K562 (cell line): ENCODE measurements at regions not wholly inside any gene's neighbourhood (a gene's known extent, or its start where the extent isn't known, plus 50 kb on each side); places are given as distances from the start of the nearest gene placed in this dataset.

ENCODE experiments used
- ATAC-seq: fragments of 200-7000 bp; cut with Tn5 transposase; 3 replicates; pipeline ENCODE4 v1.9.1; 2020; ENCODE audit warnings: moderate library complexity
- BruUV-seq: library from RNA; stranded (reverse); fragments of 400-500 nt; replicated peaks from 2 replicates; lab custom pipeline; 2021; lab: Mats Ljungman, UMichigan
- CTCF ChIA-PET: fragments of 300-600 bp; formaldehyde crosslinking; extraction: SDS; loops from one replicate; lab custom pipeline; 2021; ENCODE audit warnings: low intra/inter-chr PET ratio; lab: Yijun Ruan, JAX
- POLR2A ChIA-PET: fragments of 300-600, 350-650 bp; sonication (Branson Sonifier 250); formaldehyde crosslinking; extraction: SDS; loops from one replicate; lab custom pipeline; 2021; ENCODE audit warnings: antibody characterized with exemption, inconsistent platforms; lab: Yijun Ruan, JAX
- DNase-seq, 4 experiments: peaks; one replicate each; pipeline versions ENCODE4 v3.0.0 to v3.0.0-alpha.2; 2011 to 2018; ENCODE audit warnings: low spot score in 3 of 4, mixed read lengths in 3 of 4; ENCODE audit errors: extremely low read depth in 1 of 4
- FAIRE-seq: peaks from 2 replicates; lab custom pipeline; 2011; peaks lifted over from hg19 to GRCh38; lab: Jason Lieb, UNC
- H2AFZ ChIP-seq: 2 replicates; pipeline ENCODE4 v1.6.0; 2011; ENCODE audit warnings: low read depth, low read length, control low read depth, inconsistent platforms
- H3K27ac ChIP-seq: fragments of 200-600 bp; 3 replicates; pipeline ENCODE4 v1.8.0; 2011; ENCODE audit warnings: low read depth, mild to moderate bottlenecking, control low read depth, inconsistent platforms, low read length, moderate library complexity, mixed read lengths; ENCODE audit errors: extremely low read depth
- H3K27me3 ChIP-seq, 2 experiments: fragments of 300-600 bp in 1 of 2; 2 replicates in 1 of 2; 3 replicates in 1 of 2; pipeline versions ENCODE4 v1.6.0 to v1.8.0; 2011; ENCODE audit warnings: inconsistent platforms in 2 of 2, low read length in 2 of 2, mild to moderate bottlenecking in 1 of 2, mixed read lengths in 1 of 2, moderate library complexity in 1 of 2; ENCODE audit not compliant: control insufficient read depth in 2 of 2, insufficient read depth in 2 of 2
- H3K36me3 ChIP-seq: fragments of 300-600 bp; 3 replicates; pipeline ENCODE4 v1.8.0; 2011; ENCODE audit warnings: mild to moderate bottlenecking, low read length, inconsistent platforms; ENCODE audit not compliant: control insufficient read depth, insufficient read depth
- H3K4me1 ChIP-seq, 2 experiments: fragments of 200-600 bp in 1 of 2; replicated peaks in 1 of 2; 2 replicates in 1 of 2; 3 replicates in 1 of 2; pipeline versions ENCODE4 v1.5.1 to v1.8.0; 2011; ENCODE audit warnings: inconsistent platforms in 2 of 2, low read length in 2 of 2, mild to moderate bottlenecking in 1 of 2, mixed read lengths in 1 of 2, moderate library complexity in 1 of 2; ENCODE audit not compliant: control insufficient read depth in 2 of 2, insufficient read depth in 2 of 2
- H3K4me2 ChIP-seq: 2 replicates; pipeline ENCODE4 v1.6.1; 2011; ENCODE audit warnings: low read length, control low read depth, inconsistent platforms, mixed read lengths; ENCODE audit not compliant: insufficient read depth
- H3K4me3 ChIP-seq: fragments of 200-600 bp; sonication (generic), shearing (Covaris generic); 2 replicates; pipeline ENCODE4 v1.5.1; 2016; ENCODE audit warnings: control low read depth, inconsistent platforms
- H3K79me2 ChIP-seq: fragments of 200-600 bp; 3 replicates; pipeline ENCODE4 v1.8.0; 2011; ENCODE audit warnings: low read length, inconsistent platforms; ENCODE audit not compliant: control insufficient read depth, insufficient read depth
- H3K9ac ChIP-seq, 2 experiments: 2 replicates each; pipeline versions ENCODE4 v1.6.0 to v1.6.1; 2011; ENCODE audit warnings: low read depth in 2 of 2, low read length in 2 of 2, control low read depth in 1 of 2, inconsistent platforms in 1 of 2, mild to moderate bottlenecking in 1 of 2, mixed read lengths in 1 of 2; ENCODE audit not compliant: insufficient read depth in 1 of 2
- H3K9me1 ChIP-seq: one replicate; pipeline ENCODE4 v1.6.0; 2011; ENCODE audit warnings: inconsistent platforms, mild to moderate bottlenecking, low read length, moderate library complexity; ENCODE audit not compliant: control insufficient read depth, insufficient read depth
- H3K9me3 ChIP-seq: replicated peaks from 2 replicates; pipeline ENCODE4 v1.5.1; 2011; ENCODE audit warnings: low read depth, low read length, inconsistent platforms; ENCODE audit not compliant: control insufficient read depth, insufficient read depth
- H4K20me1 ChIP-seq: replicated peaks from 2 replicates; pipeline ENCODE4 v1.6.1; 2011; ENCODE audit warnings: low read length, inconsistent platforms, mixed read lengths; ENCODE audit not compliant: control insufficient read depth, insufficient read depth
- BRF1 ChIP-seq: IDR thresholded peaks from 3 replicates; pipeline ENCODE4 v1.6.1; 2011; ENCODE audit warnings: borderline replicate concordance, mild to moderate bottlenecking; ENCODE audit not compliant: insufficient read length; ENCODE audit errors: extremely low read depth
- CEBPG ChIP-seq, 3 experiments: fragments of 200-800 bp in 1 of 3; sonication (Bioruptor generic) in 1 of 3; sonication (generic) in 1 of 3; formaldehyde crosslinking in 1 of 3; IDR thresholded peaks in 2 of 3; conservative IDR thresholded peaks in 1 of 3; 2 replicates each; pipeline versions ENCODE4 v1.6.1 to v1.8.0; 2016 to 2022; ENCODE audit warnings: missing compliant biosample characterization in 2 of 3, missing genetic modification characterization in 2 of 3, mild to moderate bottlenecking in 1 of 3, missing genetic modification reagents in 1 of 3
- KLF6 ChIP-seq: fragments of 250-450 bp; sonication (Bioruptor Pico); IDR thresholded peaks from 2 replicates; pipeline ENCODE4 v1.4.0; 2020; ENCODE audit warnings: mild to moderate bottlenecking, moderate library complexity, borderline replicate concordance
- NR3C1 ChIP-seq: sonication (generic); formaldehyde crosslinking; IDR thresholded peaks from 2 replicates; pipeline ENCODE4 v1.8.1; 2022; ENCODE audit warnings: missing genetic modification reagents
- POLR2AphosphoS2 ChIP-seq: IDR thresholded peaks from 2 replicates; pipeline ENCODE4 v1.6.1; 2012; ENCODE audit warnings: low read length, improper control_type of control experiment
- RAD51 ChIP-seq: fragments of 450-650 bp; IDR thresholded peaks from 2 replicates; pipeline ENCODE4 v1.7.1; 2016; ENCODE audit warnings: low read depth, mild to moderate bottlenecking, borderline replicate concordance
- SRSF3 ChIP-seq: fragments of 200-400 bp; formaldehyde crosslinking; IDR thresholded peaks from 2 replicates; pipeline ENCODE4 v1.6.1; 2016; ENCODE audit warnings: mild to moderate bottlenecking, low read length, moderate library complexity; ENCODE audit not compliant: insufficient read depth
- ZKSCAN1 ChIP-seq: fragments of 150-350 bp; IDR thresholded peaks from 2 replicates; pipeline ENCODE4 v1.6.1; 2016; ENCODE audit warnings: low read depth, low read length
- ZNF41 ChIP-seq: fragments of 250-450 bp; sonication (Bioruptor Pico); conservative IDR thresholded peaks from 2 replicates; pipeline ENCODE4 v1.4.0; 2020; ENCODE audit warnings: mild to moderate bottlenecking
- ZNF445 ChIP-seq: fragments of 250-450 bp; sonication (Bioruptor Pico); IDR thresholded peaks from 2 replicates; pipeline ENCODE4 v1.4.0; 2020; ENCODE audit warnings: low read depth, mild to moderate bottlenecking, moderate library complexity
- WGBS: fragments of 100-300 bp; shearing (Covaris generic); methylation state at CpG from one replicate; pipeline ENCODE4 v1.1.6; 2016; ENCODE audit warnings: low coverage, mixed read lengths; ENCODE audit not compliant: insufficient coverage; ENCODE audit errors: missing lambda C conversion rate; 5-methylcytosine and 5-hydroxymethylcytosine counted together
- in situ Hi-C: fragments of 300-500 bp; cut with MboI; formaldehyde crosslinking; loops from 4 replicates; pipeline ENCODE4 v1.15.0; 2018; ENCODE audit warnings: inconsistent platforms, mixed read lengths
- intact Hi-C: fragments of 100-400 bp; cut with micrococcal nuclease; formaldehyde crosslinking; loops from 2 replicates; pipeline ENCODE4 v1.14.2; 2022
- TF ChIP-seq, protein P1 (sequence below): sonication (generic); formaldehyde crosslinking; IDR thresholded peaks from 2 replicates; pipeline ENCODE4 v1.8.0; 2022; ENCODE audit warnings: mild to moderate bottlenecking, missing genetic modification reagents
- TF ChIP-seq, protein P2 (sequence below): fragments of 250-450 bp; sonication (Bioruptor Pico); IDR thresholded peaks from 2 replicates; pipeline ENCODE4 v1.5.0; 2020; ENCODE audit warnings: mild to moderate bottlenecking, borderline replicate concordance

DNA sequence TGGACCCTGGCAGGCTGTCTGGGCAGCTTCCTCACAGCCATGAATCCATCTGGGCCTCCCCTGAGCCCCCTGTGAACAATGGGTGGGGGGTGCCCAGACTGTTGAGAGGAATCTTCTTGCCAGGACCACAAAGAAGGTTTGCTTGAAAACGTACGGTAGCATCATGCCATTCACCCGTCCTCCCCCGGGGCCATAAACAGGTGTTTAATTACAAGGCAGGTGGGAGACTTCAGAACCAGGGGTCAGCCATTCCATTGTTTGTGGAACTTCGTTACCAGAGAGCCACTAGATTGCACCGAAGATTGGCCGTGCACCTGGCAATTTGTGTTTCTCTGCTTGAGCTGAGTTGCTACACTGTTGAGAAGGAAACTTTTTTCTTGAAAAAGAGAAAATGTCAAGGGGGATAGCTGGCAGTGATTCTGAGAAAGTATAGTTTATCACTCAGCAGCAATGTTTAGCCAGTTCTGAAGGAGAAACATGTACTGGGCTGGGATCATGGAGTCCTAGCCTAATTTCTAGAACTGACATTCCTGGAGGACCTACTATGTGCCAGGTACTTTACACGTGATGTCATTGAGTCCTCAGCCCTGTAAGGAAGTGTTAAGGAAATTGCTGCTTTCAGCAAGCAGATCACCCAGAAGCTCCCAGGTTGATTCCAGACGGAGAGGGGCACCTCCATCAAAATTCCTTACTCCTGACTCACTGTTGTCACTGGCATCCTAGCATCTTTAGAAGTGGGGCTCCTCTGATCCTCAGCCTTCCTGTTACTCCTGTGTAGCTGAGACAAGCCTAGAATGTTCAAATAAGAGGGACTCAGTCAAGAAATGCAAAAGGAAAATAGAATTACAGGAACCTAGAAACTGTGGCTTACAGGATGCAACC is 103.8 kb upstream of the UBE2E1 start:
- no peak for FAIRE-seq
- no peaks in the 10 kb centered on the region for H3K79me2 ChIP-seq
- no peaks in the 10 kb centered on the region for H3K36me3 ChIP-seq
- ChIA-PET POLR2A (interaction anchor here (0.6 to 0.8 kb wide), 2 partner anchors 322 to 736 kb away, joined by 3 read pairs; no protein-coding TSS in a partner anchor), CTCF (no interaction called here)
- no peak overlapping the region for H3K4me3 ChIP-seq
- TF ChIP-seq, protein P1, sequence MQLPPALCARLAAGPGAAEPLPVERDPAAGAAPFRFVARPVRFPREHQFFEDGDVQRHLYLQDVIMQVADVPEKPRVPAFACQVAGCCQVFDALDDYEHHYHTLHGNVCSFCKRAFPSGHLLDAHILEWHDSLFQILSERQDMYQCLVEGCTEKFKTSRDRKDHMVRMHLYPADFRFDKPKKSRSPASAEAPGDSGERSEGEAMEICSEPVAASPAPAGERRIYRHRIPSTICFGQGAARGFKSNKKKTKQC (CRISPR knock-in tag): no peak
- TF ChIP-seq SRSF3: no peak
- peak; percentile 78 for TF ChIP-seq ZKSCAN1
- H3K27me3 ChIP-seq: peaks cover 0 to 8% of the 10 kb centered on the region in 2 experiments; a peak in 2 of 5 replicates
- no peak overlapping the region for H3K4me2 ChIP-seq
- no peaks in the 10 kb centered on the region for H3K4me1 ChIP-seq
- intact Hi-C loops (no loop called here), in situ Hi-C loops (no loop called here)
- no peak for ATAC-seq
- H3K27ac ChIP-seq: no peak overlapping the region
- no peaks in the 10 kb centered on the region for H3K9me3 ChIP-seq
- H2AFZ ChIP-seq: no peak overlapping the region
- WGBS: 0% methylated on average over 9 of the region's 9 CpGs
- H3K9ac ChIP-seq: no peak overlapping the region
- no peak for DNase-seq
- no TSS peak for BruUV-seq
- H4K20me1 ChIP-seq: no peaks in the 10 kb centered on the region; the same call in 1 of the 2 replicates
- H3K9me1 ChIP-seq: no peaks in the 10 kb centered on the region

DNA sequence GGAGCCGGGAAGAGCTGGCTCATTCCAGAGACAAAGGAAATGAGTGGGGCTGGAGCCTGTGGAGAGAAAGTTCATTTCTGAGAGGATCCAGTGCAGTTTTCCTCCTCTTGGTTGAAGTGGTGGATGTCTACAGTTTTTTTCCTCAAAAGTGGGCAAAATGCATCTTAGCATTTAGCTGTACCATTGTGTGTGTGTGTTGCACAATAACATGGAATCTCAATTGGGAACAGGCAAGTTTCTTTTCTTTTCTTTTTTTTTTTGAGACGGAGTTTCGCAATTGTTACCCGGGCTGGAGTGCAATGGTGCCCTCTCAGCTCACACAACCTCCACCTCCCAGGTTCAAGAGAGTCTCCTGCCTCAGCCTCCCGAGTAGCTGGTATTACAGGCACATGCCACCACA is 101.5 kb upstream of the UBE2E1 start:
- no peaks in the 10 kb centered on the region; the same call in 1 of the 2 replicates for H4K20me1 ChIP-seq
- no peak overlapping the region for H3K9ac ChIP-seq
- no peak overlapping the region for H3K4me2 ChIP-seq
- no peak for DNase-seq
- H2AFZ ChIP-seq: no peak overlapping the region
- intact Hi-C loops (no loop called here), in situ Hi-C loops (no loop called here)
- 0% methylated on average over 4 of the region's 5 CpGs for WGBS
- no peak for ATAC-seq
- no TSS peak for BruUV-seq
- H3K9me1 ChIP-seq: no peaks in the 10 kb centered on the region
- H3K79me2 ChIP-seq: no peaks in the 10 kb centered on the region
- no peak overlapping the region for H3K27ac ChIP-seq
- peaks cover 3 to 4% of the 10 kb centered on the region in 2 experiments; a peak in 2 of 5 replicates for H3K27me3 ChIP-seq
- FAIRE-seq: no peak
- no peaks in the 10 kb centered on the region for H3K9me3 ChIP-seq
- H3K4me1 ChIP-seq: no peaks in the 10 kb centered on the region
- no peak overlapping the region for H3K4me3 ChIP-seq
- ChIA-PET POLR2A (no interaction called here), CTCF (no interaction called here)
- no peaks in the 10 kb centered on the region for H3K36me3 ChIP-seq
- TF ChIP-seq RAD51 (no peak), ZNF445 (no peak), POLR2AphosphoS2 (no peak), ZNF41 (CRISPR knock-in tag) (no peak), KLF6 (no peak), CEBPG (CRISPR knock-in tag; IDR thresholded peaks at IDR 0.05) (no peak), CEBPG (tag; conservative IDR thresholded peaks at IDR 0.05 in 1 of 2, IDR thresholded peaks at IDR 0.05 in 1 of 2) (peak; percentile 51 to 61), BRF1 (no peak), NR3C1 (CRISPR knock-in tag) (no peak)
- TF ChIP-seq, protein P2, sequence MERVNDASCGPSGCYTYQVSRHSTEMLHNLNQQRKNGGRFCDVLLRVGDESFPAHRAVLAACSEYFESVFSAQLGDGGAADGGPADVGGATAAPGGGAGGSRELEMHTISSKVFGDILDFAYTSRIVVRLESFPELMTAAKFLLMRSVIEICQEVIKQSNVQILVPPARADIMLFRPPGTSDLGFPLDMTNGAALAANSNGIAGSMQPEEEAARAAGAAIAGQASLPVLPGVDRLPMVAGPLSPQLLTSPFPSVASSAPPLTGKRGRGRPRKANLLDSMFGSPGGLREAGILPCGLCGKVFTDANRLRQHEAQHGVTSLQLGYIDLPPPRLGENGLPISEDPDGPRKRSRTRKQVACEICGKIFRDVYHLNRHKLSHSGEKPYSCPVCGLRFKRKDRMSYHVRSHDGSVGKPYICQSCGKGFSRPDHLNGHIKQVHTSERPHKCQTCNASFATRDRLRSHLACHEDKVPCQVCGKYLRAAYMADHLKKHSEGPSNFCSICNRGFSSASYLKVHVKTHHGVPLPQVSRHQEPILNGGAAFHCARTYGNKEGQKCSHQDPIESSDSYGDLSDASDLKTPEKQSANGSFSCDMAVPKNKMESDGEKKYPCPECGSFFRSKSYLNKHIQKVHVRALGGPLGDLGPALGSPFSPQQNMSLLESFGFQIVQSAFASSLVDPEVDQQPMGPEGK (CRISPR knock-in tag): no peak
